GM19467 (cell line): ENCODE measurements at regions not wholly inside any gene's neighbourhood (a gene's known extent, or its start where the extent isn't known, plus 50 kb on each side); places are given as distances from the start of the nearest gene placed in this dataset.
"Not testable (repeated sequence)": the region's sequence is repeated elsewhere in the genome, so short reads cannot be mapped to it uniquely, and the experiment has no call there.

Experiments used
- ATAC-seq: cut with Tn5 transposase; IDR thresholded peaks from one replicate; pipeline ENCODE4 v1.9.1; 2021; ENCODE audit warnings: mild to moderate bottlenecking, moderate library complexity; ENCODE audit not compliant: unreplicated experiment

DNA sequence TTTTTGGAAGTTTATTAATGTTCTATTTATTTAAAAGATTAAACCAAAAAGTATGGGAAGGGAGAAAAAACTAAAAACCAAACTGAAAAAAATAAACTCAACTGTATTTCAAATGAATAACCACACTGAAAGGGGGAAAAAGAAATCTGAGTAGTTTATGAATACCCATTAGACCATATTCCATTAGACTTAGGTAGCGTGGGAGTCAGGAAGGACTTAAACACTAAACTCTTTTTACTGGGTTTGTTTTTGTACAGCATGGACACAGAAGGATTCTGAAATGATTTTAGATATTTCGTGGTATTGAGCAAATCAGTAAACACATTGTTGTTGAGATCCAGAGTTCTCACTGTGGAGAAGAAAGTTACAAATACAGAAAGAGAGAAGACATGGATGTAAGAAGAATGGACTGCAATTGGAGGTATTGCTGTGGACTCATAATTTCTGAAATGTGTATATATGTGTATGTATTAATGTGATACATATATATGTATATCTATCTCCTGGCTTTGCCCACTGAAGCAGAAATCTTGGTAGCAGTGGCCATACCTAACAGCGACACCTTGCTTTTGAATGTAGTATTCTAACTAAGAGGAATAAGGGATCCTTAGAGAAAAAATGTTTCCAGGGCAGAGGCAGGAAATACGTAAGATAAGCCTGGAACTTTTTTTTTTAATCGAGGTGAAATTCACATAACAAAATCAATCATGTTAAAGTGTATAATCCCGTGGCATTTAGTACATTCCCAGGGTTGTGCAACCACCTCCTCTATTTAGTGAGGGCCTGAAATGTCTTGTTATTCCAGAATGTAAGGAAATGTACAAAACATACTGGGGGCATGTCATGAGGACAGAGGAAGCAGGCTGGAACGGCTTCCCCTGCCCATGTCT lies 228.8 kb downstream of the SMARCA2 start:
- no peak for ATAC-seq

DNA sequence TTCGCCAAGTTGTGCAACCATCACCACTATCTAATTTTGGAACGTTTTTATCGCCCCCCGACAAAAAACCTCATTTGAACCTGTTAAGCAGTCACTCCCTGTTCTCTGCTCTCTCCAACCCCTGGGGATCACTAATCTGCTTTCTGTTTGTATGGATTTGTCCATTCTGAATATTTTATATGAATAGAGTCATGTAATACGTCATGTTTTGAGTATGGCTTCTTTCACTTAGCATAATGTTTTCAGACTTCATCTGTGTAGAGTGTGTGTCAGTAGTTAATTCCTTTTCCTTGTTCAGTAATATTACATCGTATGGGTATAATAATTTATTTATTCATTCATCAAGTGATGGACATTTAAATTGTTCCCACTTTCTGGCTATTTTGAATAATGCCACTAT lies 232.2 kb downstream of the SMARCA2 start:
- no peak for ATAC-seq

DNA sequence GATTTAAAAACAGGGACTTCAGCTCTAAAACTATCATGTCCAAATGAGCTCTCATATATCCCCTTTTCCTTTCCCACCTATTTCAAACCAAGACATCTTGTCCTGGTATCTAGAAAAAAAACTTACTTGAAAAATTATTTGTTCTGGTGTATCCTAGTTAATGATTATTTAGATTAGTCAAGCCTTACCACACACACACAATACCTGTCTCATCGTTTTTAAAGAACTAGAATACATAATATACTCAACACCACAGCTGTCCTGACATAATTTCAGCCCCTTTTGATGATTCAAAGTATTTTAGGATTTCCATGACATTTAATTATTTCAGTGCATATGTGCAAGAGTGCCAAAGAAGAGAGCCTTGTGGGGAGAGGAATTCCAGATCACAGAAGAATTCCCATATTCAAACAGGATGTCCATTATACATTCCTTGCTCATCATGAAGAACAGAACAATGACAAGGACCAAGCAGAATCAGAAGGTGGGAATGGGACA lies 233.7 kb downstream of the SMARCA2 start:
- ATAC-seq: no peak

DNA sequence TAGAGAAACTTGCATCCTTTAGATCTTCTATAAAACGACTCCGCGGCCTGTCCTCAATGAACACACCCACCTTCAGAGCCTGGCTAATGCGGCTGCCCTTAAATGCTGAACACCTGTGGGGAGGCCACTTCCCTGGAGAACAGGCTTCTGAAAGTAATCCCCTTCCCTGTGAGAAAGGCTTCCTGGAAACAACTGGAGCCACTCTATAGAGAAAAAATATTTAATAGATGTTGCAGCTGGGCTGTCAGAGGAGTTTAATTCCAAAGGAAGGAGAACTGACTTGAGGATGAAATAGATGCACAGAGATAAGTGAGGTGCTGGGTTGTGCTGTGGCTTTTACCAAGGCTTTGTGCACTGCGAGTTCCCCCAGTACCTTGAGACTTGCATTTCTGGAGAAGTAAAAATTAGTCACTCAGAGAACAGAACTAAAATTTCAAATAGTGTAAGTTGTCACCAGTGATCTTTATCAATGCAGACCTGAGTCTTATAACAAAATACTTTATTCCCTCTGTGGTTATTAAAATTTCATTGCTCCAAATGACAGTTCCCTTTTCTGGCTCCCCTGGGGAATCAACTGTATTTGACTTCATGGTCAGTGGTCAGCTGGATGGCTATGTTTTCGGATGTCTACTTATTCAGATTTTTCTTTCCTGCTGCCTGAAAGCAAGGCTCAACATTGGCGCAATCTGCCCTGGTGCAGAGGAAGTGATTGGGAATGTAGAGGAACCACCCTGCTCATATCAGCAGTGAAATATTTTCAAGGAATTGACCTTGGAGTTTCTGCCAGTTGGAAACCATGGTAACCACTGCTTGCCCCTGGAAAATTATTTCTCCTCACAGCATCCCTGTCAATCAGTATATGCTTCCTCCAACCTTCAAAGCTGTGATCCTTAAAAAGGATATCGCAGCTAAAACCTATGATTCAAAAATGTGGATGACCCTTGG lies 238.8 kb downstream of the SMARCA2 start:
- ATAC-seq: no peak

DNA sequence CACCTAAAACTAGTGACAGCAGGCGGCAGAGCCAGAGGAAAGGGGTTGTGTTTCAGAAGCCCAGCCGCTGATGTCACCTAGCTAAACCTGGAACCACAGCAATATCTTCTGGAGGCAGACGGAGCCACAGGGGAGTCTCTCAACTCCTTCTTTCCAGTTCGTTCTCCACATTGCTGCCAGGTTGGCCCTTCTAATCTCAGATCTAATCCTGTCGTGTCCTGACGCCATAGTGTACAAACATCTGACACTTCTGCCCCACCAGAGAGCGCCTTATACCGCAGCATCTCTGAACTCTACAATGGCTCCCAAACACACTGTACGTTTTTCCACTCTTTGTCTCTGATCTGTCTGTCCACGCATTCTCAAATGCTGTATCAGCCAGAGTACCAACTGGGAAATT lies 240.0 kb downstream of the SMARCA2 start:
- ATAC-seq: no peak

DNA sequence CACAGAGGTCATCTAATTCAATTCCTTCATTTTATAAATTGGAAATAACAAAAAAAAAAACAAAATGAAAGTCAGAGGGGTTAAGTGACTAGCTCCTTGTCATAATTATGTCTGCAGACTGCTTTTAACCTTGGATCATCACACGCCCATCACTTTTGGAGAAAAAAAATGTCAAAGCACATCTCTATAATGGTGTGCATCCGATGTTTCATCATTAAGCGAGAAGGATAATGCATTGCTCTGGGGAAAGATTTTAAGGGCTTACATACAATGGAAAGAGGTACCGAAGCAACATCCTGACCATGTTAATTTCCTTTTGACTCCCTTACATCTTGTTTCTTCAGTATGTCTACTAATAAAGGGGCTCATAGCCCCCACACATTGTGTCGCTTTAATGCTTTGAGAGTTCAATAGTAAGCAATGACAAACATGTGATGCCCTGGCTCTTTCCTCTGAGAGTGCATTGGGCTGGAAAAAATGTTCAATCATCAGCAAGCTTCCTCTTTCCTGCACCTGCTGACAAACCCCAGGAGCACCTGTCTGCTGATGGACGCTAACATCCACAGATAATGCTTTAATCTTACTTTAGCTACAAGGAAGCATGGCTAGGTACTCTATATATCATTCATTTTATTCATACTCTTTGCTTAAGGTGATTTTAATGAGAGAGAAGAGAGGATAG lies 242.2 kb downstream of the SMARCA2 start:
- ATAC-seq: no peak

DNA sequence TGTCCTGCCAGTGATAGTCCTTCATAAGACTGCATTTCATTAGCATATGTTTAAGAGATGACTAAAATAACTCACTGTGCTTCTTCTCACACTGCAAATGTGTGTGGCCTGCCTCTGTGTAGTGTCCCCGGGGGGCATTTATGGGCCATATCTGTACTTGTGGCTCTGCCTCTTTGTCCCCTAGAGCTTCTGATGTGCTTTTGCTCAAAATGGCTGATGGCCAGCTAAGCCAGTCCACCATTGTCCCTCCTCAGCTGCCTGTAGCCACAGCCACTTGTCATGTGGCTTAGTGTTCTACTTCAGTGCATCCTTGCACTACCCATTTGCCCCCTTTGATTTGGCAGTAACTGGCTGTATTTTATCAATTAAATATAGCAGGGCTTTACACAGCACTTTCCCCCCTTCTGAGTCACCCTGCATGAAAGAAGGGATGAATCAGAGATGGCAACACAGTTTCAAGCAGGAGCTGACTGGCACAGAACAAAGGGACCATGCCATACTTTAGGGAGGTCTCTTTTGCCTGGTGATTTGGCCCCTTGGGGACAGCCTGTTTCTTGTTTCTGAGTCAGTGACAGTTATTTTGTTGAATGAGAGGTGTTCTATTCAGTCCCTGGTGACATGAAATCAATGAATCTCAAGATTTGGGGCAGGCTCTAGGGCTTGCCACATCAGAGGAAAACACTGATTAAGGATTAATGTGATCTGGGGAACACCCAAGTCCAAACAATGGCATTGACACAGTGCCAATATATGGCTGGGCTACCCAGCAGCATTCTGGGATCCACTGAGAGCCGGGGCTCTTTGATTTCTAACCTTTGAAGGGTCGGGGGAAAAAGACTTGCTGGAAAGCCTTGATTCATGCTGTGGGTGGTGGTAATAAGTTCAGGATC lies 245.5 kb downstream of the SMARCA2 start:
- no peak for ATAC-seq

DNA sequence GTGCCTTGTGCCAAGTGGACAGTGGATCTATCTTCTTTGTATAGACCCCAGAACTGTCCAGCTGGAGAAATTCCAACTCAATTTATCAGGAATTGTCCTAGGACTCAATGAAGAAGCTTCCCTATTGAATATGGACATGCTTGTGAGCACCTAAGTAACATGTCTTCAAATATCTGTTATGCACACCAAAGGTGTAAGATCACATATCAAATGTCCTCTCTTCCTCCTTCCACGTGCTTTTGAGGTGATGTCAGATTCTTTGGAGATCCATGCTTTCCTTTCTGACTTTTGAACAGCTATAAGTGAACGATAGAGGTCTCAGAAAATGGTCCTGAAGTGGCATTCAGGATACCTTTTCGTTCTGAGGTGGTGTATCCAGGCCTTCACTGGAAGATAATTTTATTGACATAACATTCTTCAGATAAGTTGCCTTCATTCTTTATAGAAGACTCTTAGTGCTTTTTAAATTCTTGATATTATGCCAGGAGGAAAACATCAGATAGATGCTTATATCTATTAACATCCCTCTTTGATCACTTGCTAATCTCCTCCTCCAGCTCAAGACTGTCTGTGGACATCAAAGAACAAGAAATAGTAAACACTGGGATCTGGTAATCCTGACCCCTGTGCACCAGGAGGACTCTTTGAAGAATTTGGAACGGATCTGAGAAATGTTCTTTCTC lies 246.4 kb downstream of the SMARCA2 start:
- no peak for ATAC-seq

DNA sequence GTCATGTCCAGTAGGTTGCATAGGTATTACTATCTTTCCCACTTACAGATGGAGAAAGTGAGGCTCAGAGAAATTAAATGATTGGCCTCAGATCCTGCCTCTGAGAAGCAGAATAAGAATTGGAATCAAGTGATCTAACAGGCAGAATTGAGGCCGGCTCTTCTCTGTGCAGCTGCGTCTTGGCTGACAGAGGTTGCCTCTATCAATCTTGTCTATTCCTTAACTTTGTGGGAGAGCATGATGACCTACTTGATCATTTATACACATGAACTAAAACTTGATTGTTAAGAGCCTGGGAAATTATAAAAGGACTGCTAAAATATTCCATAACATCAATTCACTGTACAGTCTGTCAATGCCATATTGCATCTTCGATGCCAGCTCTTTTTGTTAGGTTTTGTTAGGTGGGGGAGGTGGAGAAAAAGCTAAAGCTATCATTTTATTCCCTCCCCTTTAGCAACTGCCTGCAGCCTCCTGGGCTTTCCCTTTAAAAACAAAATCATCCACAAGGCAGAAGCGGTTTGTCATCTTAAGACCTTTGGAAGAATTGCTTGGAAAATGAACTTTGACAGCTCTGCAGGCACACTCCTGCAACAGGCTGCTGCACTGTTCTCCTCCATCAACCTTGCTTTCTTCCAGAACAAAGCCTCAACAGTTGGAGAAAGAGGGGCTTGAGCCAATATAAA lies 247.4 kb downstream of the SMARCA2 start:
- no peak for ATAC-seq

DNA sequence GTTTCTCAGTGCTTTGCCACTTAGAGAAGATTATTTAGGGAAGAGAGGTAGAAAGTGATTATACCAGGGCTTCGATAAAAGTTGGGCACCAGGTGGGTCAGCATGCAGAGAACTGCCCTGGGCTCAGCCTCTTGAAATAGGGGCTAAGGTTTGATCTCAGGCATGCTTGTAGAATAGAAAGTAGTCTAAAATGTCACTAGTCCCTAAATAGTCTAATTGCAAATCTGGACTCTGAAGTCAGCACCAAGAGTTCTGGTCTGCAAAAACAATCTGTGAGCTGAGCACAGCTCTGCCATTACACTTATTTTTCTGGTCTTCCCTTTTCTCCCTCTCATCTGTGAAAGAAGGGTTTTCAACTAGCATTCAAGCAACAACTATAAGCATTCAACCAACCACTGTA lies 248.0 kb downstream of the SMARCA2 start:
- no peak for ATAC-seq

DNA sequence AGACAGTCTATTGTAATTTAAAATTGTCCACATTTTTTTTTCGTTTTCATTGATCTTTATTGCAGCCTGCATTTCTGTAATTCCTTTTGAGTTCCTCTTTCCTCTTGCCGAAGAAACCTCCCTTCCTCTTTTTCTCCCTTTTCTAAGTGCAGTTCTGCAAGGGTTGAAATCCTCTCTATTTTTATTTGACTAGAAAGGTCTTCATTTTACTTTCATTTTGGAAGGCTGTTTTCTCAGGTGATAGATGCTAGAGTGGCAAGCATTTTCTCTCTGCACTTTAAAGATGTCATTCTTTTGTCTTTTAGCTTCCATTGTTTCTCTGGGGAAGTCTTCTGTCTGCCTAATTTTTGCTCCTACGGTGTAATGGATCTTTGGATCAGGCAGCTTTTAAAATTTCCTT lies 248.5 kb downstream of the SMARCA2 start:
- no peak for ATAC-seq

DNA sequence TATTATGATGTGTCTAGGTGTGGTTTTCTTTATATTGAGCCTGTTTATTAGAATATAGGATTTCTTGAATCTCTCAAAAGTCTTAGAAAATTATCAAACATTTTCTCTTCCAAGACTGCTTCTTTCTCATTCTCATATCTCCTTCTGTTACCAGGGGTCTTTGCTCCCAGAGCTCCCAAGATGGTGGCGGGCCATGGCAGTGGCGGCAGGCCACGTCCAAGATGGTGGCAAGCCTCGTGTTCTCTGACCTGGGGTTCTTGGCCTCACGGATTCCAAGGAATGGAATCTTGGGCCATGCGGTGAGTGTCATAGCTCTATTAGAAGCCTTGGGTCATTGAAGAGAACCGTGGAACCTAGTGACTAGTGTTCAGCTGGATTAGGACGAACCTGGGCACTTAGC lies 248.9 kb downstream of the SMARCA2 start:
- ATAC-seq: no peak

DNA sequence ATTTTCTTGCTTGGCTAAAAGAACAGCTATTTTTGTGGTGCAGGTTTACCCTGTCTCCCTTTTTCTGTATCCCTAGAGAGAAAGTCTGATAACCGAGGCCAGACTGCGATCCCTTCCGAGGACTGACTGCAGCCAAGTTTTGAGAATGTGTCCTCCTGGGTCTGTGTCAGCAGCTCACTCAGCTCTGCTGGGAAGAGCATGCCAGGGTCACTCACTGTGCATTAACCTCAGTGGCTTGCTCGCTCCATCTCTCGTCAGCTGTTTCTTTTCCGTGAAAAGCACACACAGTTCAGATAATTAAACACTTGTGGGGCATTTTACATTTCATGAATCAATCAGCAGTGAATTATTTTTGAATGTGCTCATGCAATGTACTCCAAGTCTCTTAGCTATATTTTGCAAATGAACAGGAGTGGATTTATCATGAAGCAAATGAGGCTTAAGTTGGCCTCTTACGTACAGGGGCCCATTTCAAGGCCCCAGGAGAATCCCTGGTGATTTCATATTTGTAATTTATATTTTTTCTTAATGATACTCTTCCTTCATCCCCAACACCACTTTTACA lies 252.1 kb downstream of the SMARCA2 start:
- ATAC-seq: no peak

DNA sequence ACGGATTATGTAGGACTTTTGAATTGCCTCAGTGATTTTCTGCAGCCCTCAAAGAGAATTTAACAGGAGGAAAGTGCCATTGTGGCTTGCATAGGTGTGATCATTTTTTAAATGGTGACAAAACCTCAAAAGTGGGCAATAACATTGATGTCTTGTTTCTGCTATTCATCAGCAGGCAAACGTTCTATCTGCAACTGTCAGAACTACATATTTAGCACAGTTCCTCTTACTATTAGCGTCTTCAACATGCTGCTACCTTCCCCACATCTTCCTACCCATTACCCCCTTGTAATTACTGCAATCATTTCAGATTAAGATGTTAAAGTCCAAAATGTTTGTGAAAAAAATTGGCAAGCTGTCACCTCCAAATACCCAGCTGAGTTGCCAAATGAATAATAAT lies 254.6 kb downstream of the SMARCA2 start:
- ATAC-seq: no peak

DNA sequence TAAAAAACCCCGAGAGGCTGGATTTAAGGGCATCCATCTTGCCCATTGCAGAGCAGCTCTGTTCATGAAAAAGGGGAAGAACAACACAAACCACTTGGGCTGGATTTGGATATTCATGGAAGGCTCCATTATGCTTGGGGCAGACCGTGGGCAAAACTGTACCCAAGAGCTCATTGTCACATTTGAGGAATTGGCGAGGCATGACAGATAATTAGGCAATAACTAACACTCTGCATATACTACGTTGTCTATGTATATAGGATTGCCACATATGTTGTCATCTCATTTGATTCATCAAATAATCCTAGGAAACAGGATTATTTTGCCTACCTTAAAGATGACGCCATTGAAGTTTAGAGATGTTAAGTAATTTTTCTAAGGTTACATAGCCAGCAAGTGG lies 255.4 kb downstream of the SMARCA2 start:
- no peak for ATAC-seq

DNA sequence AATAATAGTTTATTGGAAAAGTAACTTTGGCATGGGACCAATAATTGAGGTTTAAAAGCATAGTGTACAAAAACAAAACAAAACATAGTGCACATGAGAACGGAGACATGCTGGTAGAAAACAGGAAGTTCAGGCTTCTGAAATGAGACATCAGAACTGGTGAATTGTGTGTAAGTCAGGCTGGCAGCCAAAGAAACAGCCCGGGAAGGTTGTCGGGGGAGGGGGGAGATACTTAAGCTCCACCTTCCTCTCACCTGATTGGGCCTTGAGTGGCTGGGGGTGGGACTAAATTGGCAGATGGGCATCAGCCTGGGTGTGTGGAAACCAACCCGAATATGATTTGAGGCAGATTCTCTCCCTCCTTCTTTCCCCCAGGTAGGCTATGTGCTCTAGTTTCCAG lies 256.3 kb downstream of the SMARCA2 start:
- peak; percentile 56 for ATAC-seq

DNA sequence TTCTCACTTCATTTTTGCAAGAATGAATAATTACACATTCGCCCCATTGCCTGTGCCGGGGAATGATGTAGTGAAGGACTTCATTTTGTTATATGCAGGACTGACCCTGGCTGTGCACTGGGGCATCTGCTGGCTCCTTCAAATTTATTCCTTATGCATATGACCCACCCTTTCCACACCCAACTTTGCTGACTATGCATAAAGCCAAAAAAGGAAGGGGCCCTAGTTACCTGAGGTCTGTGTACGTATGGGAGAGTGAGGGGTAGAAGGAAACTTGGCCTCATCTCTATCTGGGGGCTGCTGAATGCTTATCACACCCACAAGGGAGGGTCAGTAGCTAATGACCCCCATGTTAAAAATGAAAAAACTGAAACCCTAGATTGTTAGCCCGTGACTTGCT lies 259.6 kb downstream of the SMARCA2 start:
- ATAC-seq: no peak

DNA sequence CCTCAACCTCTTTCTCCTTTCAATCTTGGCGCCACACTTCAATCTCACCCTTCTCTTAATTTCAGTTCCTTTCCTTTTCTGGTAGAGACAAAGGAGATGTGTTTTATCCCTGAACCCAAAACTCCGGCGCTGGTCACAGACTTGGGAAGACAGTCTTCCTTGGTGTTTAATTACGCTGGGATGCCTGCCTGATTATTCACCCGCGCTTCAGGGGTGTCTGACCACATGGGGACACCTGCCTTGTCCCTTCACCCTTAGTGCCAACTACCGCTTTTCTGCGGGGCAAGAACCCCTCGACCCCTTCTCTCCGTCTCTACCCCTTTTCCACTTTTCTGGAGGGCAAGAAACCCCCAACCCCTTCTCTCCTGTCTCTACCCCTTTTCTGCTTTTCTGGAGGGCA lies 261.1 kb downstream of the SMARCA2 start:
- ATAC-seq: no peak

DNA sequence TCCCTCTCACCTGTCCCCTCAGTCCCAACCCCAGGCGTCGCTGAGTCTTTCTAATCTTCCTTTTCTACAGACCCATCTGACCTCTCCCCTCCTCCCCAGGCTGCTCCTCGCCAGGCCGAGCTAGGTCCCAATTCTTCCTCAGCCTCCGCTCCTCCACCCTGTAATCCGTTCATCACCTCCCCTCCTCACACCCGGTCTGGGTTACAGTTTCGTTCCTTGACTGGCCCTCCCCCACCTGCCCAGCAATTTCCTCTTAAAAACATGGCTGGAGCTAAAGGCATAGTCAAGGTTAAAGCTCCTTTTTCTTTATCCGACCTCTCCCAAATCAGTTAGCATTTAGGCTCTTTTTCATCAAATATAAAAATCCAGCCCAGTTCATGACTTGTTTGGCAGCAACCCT lies 262.0 kb downstream of the SMARCA2 start:
- not testable (repeated sequence) for ATAC-seq
